Stimulated activated naive CD8-positive, alpha-beta T cell treated with anti-CD3 and anti-CD28 coated beads, Interleukin-15, Interleukin-2, amounts not matched to agents 100 ng/mL and 50 ng/mL, for 24 hours (primary cell): ENCODE measurements at regions not wholly inside any gene's neighbourhood (a gene's known extent, or its start where the extent isn't known, plus 50 kb on each side); places are given as distances from the start of the nearest gene placed in this dataset.

ENCODE experiments used
- H3K27ac Mint-ChIP-seq: one replicate; pipeline ENCODE4 v1.8.0; 2021; ENCODE audit warnings: mild to moderate bottlenecking, mixed read lengths
- H3K27me3 Mint-ChIP-seq: one replicate; pipeline ENCODE4 v1.8.0; 2021; ENCODE audit warnings: mixed read lengths
- H3K36me3 Mint-ChIP-seq: one replicate; pipeline ENCODE4 v1.8.0; 2021; ENCODE audit warnings: low read depth, mixed read lengths
- H3K4me1 Mint-ChIP-seq: one replicate; pipeline ENCODE4 v1.8.0; 2021; ENCODE audit warnings: low read depth, mixed read lengths
- H3K4me3 Mint-ChIP-seq: one replicate; pipeline ENCODE4 v1.8.0; 2021; ENCODE audit warnings: mild to moderate bottlenecking, mixed read lengths
- H3K9me3 Mint-ChIP-seq: one replicate; pipeline ENCODE4 v1.8.0; 2021; ENCODE audit warnings: mixed read lengths

DNA sequence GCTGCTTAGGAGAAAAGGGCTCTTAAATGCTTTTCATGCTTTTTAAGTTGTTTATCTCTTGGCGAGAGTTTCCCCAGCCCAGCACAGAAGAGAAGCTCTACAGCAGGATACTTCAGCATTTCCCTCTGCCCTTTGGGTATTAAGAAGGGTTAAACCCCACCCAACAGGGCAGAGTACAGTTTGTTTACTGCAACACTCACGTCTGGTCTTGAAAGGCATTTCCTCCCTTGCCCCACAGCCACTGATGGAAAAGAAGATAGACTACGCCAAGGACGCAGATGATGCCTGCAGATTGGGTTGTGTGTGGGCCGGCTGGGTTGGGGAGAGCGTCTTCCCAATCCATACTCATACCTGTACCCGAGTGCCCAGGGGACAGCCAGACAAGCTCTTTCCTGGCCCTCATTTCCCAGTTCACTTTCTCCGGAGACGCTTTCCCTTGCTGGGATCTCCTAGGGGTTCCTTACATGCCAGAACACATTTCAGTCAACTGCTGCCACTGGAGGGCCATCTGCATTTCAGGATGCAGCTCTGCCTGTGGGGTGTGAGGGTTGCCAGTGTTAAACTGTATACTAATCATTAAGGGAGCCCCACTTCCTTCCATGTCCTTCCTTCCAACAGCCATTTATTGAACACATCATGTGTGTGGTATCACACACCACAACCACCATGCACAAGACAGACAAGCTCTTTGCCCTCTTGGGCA, 96.5 kb upstream of the DHX15 start:
- H3K4me3 Mint-ChIP-seq = no peak overlapping the region
- no peaks in the 10 kb centered on the region for H3K9me3 Mint-ChIP-seq
- no peaks in the 10 kb centered on the region for H3K4me1 Mint-ChIP-seq
- peaks cover 29% of the 10 kb centered on the region for H3K27me3 Mint-ChIP-seq
- H3K36me3 Mint-ChIP-seq = no peaks in the 10 kb centered on the region
- H3K27ac Mint-ChIP-seq = no peak overlapping the region

DNA sequence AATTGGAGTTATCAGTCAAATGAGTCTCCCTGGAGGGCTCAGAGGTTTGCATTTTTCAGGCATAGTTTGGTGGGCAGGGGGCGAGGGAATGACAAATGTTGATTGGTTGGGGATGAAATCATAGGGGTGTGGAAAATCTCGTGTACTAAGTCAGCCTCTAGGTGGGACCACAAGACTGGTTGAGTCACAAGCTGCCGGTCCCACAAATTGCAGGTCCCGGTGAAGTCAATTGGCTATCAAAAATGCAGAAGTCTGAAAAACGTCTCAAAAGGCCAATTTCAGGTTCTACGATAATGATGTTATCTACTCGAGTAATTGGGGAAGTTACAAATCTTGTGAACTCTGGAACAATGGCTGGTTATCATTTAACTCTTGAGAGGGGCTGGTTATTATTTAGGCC, 98.8 kb upstream of the DHX15 start:
- no peak overlapping the region for H3K4me3 Mint-ChIP-seq
- H3K4me1 Mint-ChIP-seq = no peaks in the 10 kb centered on the region
- H3K9me3 Mint-ChIP-seq = no peaks in the 10 kb centered on the region
- H3K36me3 Mint-ChIP-seq = no peaks in the 10 kb centered on the region
- no peak overlapping the region for H3K27ac Mint-ChIP-seq
- H3K27me3 Mint-ChIP-seq = peaks cover 26% of the 10 kb centered on the region

DNA sequence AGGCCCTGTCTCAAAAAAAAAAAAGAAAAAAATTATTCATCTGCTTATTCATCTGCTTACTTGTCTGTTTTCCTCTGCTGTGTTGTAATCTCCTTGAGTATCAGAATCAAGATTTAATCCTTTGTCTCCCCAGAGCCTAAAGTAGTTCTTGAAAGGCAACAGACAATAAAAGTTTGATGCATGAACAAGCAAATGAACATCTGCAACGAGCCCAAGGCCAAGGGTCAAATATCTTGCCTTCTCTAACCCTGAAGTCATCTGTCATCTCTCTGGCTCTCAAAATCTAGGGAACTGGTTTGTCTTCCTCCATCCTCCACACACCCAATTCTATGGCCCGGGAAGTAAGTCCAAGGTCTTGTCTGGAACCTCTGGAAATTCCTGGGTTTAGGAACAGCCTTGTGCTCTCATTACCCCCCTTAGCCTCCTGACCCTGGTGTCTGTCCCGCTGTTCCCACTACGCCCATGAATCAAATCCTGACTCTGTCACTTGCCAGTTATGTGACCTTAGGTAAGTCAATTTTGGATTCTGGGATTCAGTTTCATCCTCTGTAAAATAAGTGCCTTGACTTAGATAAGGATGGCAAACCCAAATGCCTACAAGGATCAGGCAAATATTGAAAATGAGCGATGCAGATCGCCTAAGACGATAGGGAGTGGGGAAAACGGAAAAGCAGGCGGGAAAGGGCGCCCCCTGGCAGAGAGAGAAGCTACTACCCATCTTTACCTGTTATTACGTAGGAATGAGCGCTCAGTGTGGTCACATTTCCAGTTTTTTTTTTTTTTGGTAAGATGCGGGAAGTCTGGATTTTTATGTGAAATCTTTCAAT, 102.7 kb upstream of the DHX15 start:
- Mint-ChIP-seq H3K4me3 (no peak overlapping the region), H3K4me1 (no peaks in the 10 kb centered on the region), H3K27me3 (peaks cover 17% of the 10 kb centered on the region), H3K27ac (no peak overlapping the region), H3K36me3 (no peaks in the 10 kb centered on the region), H3K9me3 (no peaks in the 10 kb centered on the region)

DNA sequence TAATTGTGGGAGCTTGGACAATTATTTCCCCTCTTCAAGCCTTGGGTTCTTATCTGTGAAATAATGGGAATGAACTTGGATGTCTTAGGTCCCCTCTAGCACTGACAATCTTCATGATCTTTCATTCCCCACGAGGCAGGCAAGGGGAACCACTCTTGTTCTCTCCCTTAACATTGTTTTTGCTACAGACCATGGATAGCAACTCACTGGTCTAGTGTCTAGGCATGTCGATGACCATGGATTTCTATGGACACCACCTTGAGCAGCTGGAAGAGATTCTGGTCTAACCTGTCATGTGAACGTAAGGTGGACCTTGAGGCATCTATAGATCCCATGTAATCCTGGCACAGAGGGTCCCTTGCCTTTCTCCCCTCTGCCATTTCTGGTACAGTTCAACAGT, 104.1 kb upstream of the DHX15 start:
- no peaks in the 10 kb centered on the region for H3K4me1 Mint-ChIP-seq
- H3K4me3 Mint-ChIP-seq = no peak overlapping the region
- H3K36me3 Mint-ChIP-seq = no peaks in the 10 kb centered on the region
- peaks cover 3% of the 10 kb centered on the region for H3K9me3 Mint-ChIP-seq
- peaks cover 13% of the 10 kb centered on the region for H3K27me3 Mint-ChIP-seq
- no peak overlapping the region for H3K27ac Mint-ChIP-seq

DNA sequence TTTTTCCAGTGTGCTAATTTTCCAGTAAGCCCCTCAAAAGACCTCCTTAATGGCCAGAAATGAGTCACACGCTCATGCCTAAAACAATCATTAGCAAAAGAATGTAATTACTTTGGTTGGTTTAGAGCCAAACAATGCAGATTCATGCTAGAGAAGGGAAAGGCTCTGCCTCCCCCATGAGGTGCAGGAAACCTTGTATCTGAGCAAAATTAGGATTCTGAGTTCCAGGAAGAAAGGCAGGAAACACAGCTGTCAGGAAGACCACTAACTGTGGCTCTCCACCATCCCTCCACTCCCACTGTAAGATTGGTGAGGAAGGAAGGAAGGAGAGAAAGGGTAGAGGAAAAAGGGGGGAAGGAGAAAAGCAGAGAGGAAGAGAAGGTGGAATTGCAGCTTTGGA, 104.9 kb upstream of the DHX15 start:
- no peaks in the 10 kb centered on the region for H3K4me1 Mint-ChIP-seq
- peaks cover 13% of the 10 kb centered on the region for H3K27me3 Mint-ChIP-seq
- no peak overlapping the region for H3K4me3 Mint-ChIP-seq
- H3K9me3 Mint-ChIP-seq = peaks cover 8% of the 10 kb centered on the region
- no peak overlapping the region for H3K27ac Mint-ChIP-seq
- H3K36me3 Mint-ChIP-seq = no peaks in the 10 kb centered on the region

DNA sequence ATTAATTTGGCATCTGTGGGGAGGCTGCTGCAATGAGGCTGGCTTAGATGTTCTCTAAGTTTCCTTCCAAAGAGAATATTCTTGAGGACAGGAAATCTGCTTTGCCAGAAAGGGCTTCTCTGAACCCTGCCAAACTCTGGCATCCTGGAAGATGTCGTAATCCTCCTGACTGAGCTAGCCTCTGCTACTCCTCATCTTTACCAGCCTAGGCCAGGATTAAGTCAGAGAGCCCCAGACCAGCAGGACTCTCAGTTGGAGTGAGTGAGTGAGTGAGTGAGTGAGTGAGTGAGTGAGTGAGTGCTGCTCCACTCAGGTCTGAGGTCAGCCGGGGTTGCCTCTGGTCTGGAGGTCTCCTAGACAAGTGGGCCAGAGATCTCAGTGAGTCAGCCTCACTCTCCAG, 104.9 kb upstream of the SOD3 start:
- H3K4me1 Mint-ChIP-seq = no peaks in the 10 kb centered on the region
- H3K27ac Mint-ChIP-seq = no peak overlapping the region
- H3K36me3 Mint-ChIP-seq = no peaks in the 10 kb centered on the region
- peaks cover 9% of the 10 kb centered on the region for H3K27me3 Mint-ChIP-seq
- no peak overlapping the region for H3K4me3 Mint-ChIP-seq
- H3K9me3 Mint-ChIP-seq = peaks cover 8% of the 10 kb centered on the region

DNA sequence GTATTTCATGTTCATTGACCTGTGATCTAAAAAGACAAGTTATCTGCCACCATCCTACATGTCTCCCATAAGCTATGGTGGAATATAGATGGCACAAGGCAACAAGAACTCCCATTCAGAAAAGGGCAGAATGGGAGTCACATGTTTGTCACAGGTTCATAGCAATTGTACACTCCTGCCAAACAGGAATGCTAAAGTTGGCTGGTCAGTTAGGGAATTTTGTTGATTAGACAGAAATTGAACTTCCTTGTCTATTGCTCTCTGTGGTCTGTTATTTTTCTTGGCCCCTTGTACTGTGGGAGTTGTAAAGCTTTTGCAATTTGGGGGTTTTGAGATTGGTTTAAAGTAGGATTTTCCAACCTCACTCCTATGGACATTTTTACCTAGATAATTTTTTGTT, 101.7 kb upstream of the SOD3 start:
- Mint-ChIP-seq H3K27ac (no peak overlapping the region), H3K4me1 (no peaks in the 10 kb centered on the region), H3K4me3 (no peak overlapping the region), H3K36me3 (no peaks in the 10 kb centered on the region), H3K27me3 (peaks cover 5% of the 10 kb centered on the region), H3K9me3 (peaks cover 8% of the 10 kb centered on the region)

DNA sequence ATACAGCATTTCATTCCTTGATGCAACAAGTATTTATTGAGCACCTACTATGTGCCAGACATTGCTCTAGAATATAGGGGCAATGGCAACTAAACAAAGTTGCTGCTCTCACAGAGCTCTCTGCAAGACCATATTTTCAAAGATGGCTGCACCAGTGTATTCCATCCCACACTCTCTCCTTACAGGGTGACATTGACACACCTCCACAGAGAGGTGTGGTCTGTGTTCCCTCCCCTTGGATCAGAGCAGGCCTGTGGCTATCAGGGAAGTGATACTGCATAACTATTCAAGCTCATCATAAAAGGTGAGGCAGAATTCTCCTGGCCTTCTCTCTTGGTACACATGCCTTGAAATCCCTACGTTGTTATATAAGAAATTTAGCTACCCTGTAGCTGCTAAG, 95.3 kb upstream of the SOD3 start:
- H3K4me3 Mint-ChIP-seq = no peak overlapping the region
- H3K4me1 Mint-ChIP-seq = no peaks in the 10 kb centered on the region
- H3K36me3 Mint-ChIP-seq = no peaks in the 10 kb centered on the region
- H3K27ac Mint-ChIP-seq = no peak overlapping the region
- no peaks in the 10 kb centered on the region for H3K9me3 Mint-ChIP-seq
- peaks cover 3% of the 10 kb centered on the region for H3K27me3 Mint-ChIP-seq

DNA sequence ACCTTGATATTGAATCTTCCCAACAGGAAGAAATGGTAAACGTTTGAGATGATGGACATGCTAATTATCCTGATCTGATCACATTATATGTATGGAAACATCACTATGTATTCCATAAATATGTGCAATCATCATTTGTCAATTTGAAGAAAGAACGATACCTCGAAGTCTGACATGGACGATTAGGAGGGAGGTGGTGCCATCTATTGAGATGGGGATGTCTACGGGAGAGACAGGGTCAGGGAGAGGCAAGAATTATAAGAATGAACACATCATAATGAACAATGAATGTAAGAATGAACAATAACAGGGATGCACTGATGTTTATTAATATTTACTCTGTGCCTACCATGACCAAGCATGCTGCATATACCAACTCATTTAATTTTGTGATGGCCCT, 93.7 kb upstream of the SOD3 start:
- Mint-ChIP-seq H3K4me1 (no peaks in the 10 kb centered on the region), H3K27ac (no peak overlapping the region), H3K36me3 (no peaks in the 10 kb centered on the region), H3K27me3 (peaks cover 3% of the 10 kb centered on the region), H3K9me3 (no peaks in the 10 kb centered on the region), H3K4me3 (no peak overlapping the region)

DNA sequence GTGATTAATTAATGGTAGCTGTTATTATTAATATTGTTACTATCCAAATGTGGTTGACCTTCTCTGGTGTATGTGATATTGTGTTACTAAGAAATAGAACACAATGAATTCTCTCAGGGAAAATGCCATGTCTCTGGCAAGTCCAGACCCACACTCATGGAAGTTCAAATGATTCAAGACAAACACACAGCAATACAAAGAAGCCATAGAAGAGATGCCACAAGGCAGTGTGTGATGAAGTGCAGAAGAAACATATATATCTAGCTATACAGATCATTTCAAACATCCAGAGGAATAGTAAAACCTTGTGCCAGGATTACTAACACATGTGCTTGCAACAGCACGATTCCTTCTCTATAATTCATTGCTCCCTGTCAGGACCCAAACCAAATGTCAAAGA, 93.1 kb upstream of the SOD3 start:
- H3K27me3 Mint-ChIP-seq = peaks cover 3% of the 10 kb centered on the region
- H3K36me3 Mint-ChIP-seq = no peaks in the 10 kb centered on the region
- H3K27ac Mint-ChIP-seq = no peak overlapping the region
- no peaks in the 10 kb centered on the region for H3K4me1 Mint-ChIP-seq
- no peak overlapping the region for H3K4me3 Mint-ChIP-seq
- peaks cover 4% of the 10 kb centered on the region for H3K9me3 Mint-ChIP-seq

DNA sequence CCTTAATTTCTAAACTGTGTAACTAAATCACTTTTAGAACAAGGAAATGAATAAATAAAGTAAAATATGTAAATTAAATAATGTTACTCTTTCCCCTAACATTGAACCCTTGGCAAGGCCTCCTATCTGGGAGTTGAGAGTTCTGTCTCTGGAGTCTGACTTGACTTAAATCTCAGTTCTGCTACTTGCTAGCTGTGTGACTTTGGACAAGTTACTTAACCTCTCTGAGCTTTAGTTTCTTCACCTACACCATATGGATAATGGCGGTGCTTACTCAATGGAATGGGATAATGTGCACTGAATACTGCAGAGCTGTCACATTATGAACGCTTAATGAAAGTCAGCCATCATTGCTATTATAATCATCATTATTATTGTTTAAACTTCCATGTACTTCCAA, 92.1 kb upstream of the SOD3 start:
- H3K4me3 Mint-ChIP-seq = no peak overlapping the region
- peaks cover 3% of the 10 kb centered on the region for H3K27me3 Mint-ChIP-seq
- H3K27ac Mint-ChIP-seq = no peak overlapping the region
- peaks cover 6% of the 10 kb centered on the region for H3K9me3 Mint-ChIP-seq
- H3K36me3 Mint-ChIP-seq = no peaks in the 10 kb centered on the region
- H3K4me1 Mint-ChIP-seq = no peaks in the 10 kb centered on the region

DNA sequence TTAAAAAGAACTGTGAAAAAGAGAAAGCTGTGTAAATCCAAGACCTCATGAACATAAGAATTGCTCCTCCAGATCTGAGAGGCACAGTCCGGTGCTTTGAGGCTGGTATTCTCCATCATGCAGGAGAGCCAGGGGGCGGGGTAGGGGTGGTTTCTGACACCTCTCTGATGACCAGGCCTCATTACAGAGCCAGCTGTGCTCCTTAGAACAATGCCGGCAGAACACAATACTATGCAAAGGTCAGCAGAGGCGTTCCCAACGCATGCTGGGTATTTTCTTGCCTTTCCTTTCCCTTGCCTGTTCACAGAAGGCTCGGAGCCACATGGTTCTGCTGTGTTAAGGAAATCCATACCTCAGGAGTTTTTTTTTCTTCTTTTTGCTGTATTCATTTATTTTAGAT, 91.2 kb upstream of the SOD3 start:
- peaks cover 6% of the 10 kb centered on the region for H3K9me3 Mint-ChIP-seq
- no peaks in the 10 kb centered on the region for H3K4me1 Mint-ChIP-seq
- H3K4me3 Mint-ChIP-seq = no peak overlapping the region
- no peaks in the 10 kb centered on the region for H3K36me3 Mint-ChIP-seq
- H3K27ac Mint-ChIP-seq = no peak overlapping the region
- H3K27me3 Mint-ChIP-seq = peaks cover 2% of the 10 kb centered on the region

DNA sequence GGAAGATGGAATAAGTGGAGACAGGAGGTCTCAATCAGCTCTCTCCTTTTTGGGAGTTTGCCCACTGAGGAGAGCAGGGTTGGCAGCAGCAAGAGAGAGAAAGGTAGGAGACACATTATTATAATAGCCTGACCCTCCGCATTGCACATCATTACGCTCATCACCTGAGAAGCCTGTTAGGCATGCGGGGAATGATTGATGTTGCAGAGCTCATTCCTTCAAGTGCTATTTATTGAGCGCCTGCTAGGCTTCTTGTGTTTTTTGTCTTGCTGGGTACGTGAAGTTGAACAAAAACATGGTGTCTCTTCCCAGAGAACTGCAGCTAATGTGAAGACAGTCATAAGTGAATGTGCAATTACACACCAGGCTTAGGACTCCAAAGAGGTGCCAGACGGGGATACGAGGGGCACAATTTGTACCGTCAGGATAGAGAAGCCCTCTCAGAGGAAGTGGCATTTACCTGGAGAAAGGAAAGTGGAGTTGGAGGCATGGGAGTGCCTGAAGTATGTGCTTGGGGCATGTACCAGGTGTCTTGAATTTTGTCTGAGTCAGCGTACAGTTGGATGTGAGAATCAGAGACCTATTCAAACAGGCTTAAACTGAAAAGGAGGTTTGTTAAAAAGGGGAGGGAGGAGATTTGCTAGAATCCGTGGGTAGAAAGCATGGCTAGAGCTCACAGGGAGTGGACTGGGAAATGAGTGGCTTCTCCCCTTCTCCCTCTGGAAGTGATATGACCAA, 90.2 kb upstream of the SOD3 start:
- Mint-ChIP-seq H3K4me3 (no peak overlapping the region), H3K36me3 (no peaks in the 10 kb centered on the region), H3K4me1 (no peaks in the 10 kb centered on the region), H3K27ac (no peak overlapping the region), H3K9me3 (peaks cover 6% of the 10 kb centered on the region), H3K27me3 (no peaks in the 10 kb centered on the region)

DNA sequence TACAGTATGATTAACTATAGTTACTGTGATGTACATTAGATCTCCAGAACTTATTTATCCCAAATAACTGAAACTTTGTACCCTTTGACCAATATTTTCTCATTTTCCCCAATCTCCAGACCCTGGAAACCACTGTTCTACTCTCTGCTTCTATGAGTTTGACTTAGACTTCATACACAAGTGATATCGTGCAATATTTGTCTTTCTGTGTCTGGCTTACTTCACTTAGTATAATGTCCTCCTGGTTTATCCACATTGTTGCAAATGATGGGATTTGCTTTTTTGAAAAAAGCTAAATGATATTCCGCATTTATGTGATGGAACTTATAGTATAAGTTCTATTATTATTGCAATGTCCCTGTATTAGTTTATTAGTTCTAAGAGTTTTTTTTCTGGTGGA, 81.8 kb upstream of the SOD3 start:
- H3K4me1 Mint-ChIP-seq = no peaks in the 10 kb centered on the region
- no peak overlapping the region for H3K27ac Mint-ChIP-seq
- no peaks in the 10 kb centered on the region for H3K27me3 Mint-ChIP-seq
- H3K4me3 Mint-ChIP-seq = no peak overlapping the region
- H3K9me3 Mint-ChIP-seq = peaks cover 28% of the 10 kb centered on the region
- no peaks in the 10 kb centered on the region for H3K36me3 Mint-ChIP-seq

DNA sequence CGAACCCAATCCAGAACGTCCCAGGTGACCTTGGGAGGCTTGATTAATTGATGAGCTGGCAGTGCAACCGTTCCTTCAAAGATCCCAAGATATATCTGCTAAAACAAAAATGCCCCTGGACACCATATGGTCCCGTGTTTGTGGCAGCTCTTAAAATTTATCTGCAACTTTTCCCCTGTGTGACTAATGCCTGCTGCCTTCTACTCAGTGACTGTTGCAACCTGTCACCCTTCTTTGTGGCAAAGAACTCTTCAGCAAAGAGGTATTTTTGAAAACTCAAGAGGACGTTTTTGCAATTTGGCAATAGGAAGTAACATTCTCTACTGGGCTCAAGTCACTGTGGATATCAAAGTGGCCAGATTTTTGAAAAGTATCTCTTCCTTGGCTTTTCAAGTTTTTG, 75.8 kb upstream of the SOD3 start:
- peaks cover 3% of the 10 kb centered on the region for H3K27me3 Mint-ChIP-seq
- H3K27ac Mint-ChIP-seq = no peak overlapping the region
- no peaks in the 10 kb centered on the region for H3K4me1 Mint-ChIP-seq
- peaks cover 10% of the 10 kb centered on the region for H3K9me3 Mint-ChIP-seq
- no peaks in the 10 kb centered on the region for H3K36me3 Mint-ChIP-seq
- H3K4me3 Mint-ChIP-seq = no peak overlapping the region
